Astrocyte of the cerebellum (primary cell): ENCODE measurements at regions not wholly inside any gene's neighbourhood (a gene's known extent, or its start where the extent isn't known, plus 50 kb on each side); places are given as distances from the start of the nearest gene placed in this dataset.
A peak's percentile ranks its signal among the peaks of the same experiment; 100 is the strongest.

Experiments
- DNase-seq: peaks from one replicate; pipeline ENCODE4 v3.0.0-alpha.2; 2011; ENCODE audit warnings: low read depth
- H3K4me3 ChIP-seq: 2 replicates; pipeline ENCODE4 v1.5.1; 2011; ENCODE audit warnings: mild to moderate bottlenecking, low read depth, low read length, moderate library complexity
- in situ Hi-C: cut with HindIII; loops from 2 replicates; pipeline ENCODE4 v1.10.0; 2017; ENCODE audit warnings: low sequenced_read_pairs
- TF ChIP-seq, protein P1 (sequence below): IDR thresholded peaks from 2 replicates; pipeline ENCODE4 v1.5.1; 2012; ENCODE audit warnings: low read length, low read depth, moderate library complexity, mild to moderate bottlenecking; ENCODE audit errors: missing control alignments

DNA sequence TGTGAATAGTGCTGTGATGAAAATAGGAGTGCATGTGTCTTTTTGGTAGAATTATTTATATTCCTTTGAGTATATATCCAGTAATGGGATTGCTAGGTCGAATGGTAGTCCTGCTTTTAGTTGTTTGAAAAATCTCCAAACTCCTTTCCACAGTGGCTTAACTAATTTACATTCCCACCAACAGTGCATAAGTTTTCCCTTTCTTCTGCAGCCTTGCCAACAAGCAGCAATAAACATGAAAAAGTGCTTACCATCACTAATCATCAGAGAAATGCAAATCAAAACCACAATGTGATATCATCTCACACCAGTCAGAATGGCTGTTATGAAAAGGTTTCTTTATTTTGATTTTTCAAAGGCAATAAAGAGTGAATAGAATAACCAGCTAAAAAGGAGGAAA lies 1105.9 kb downstream of the NAALADL2 start:
- in situ Hi-C loops, result no loop called here
- TF ChIP-seq, protein P1, sequence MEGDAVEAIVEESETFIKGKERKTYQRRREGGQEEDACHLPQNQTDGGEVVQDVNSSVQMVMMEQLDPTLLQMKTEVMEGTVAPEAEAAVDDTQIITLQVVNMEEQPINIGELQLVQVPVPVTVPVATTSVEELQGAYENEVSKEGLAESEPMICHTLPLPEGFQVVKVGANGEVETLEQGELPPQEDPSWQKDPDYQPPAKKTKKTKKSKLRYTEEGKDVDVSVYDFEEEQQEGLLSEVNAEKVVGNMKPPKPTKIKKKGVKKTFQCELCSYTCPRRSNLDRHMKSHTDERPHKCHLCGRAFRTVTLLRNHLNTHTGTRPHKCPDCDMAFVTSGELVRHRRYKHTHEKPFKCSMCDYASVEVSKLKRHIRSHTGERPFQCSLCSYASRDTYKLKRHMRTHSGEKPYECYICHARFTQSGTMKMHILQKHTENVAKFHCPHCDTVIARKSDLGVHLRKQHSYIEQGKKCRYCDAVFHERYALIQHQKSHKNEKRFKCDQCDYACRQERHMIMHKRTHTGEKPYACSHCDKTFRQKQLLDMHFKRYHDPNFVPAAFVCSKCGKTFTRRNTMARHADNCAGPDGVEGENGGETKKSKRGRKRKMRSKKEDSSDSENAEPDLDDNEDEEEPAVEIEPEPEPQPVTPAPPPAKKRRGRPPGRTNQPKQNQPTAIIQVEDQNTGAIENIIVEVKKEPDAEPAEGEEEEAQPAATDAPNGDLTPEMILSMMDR, result no peak
- DNase-seq, result peak; percentile 61

DNA sequence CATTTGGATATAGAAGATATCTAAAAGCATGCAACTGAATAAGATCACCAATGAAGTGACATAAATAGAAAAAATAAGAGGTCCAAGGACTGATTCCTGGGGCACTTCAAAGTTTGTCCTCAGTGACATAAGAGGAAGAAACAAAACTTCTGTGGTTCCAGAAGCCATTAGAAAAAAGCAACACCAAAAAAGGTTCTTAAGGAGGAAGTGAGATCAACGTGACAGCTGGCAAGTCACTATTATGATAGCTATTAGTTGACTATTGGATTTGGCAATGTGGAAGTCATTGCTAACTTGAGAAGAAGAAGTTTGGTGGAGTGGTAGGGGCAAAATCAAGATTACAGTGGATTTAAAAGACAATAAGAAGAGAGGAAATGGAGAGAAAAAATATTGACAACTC lies 1098.3 kb downstream of the NAALADL2 start:
- TF ChIP-seq, protein P1, result no peak
- DNase-seq, result no peak
- H3K4me3 ChIP-seq, result no peak overlapping the region
- in situ Hi-C loops, result no loop called here

More for the DNA sequence above, 1105.9 kb downstream of the NAALADL2 start:
- H3K4me3 ChIP-seq, result no peak overlapping the region

DNA sequence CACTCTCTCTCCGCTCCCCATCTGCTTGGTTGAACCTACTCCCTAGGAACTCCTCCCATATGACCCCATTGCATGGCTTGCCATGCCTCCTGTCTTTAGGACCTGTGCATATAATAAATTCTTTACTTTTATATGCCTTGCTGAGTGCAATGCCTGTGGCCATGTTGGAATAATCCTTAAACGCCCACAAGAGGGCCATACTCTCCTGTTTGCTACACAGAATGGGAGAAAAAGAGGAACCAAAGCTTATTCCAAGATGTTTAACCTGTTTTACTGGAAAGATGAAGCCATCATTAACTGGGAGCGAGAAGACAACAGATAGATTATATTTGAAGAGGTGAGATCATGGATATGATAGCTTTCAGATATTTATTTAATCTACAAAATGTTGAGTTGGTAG lies 1097.8 kb downstream of the NAALADL2 start:
- H3K4me3 ChIP-seq, result no peak overlapping the region
- DNase-seq, result no peak
- in situ Hi-C loops, result no loop called here
- TF ChIP-seq, protein P1, result peak; percentile 43

DNA sequence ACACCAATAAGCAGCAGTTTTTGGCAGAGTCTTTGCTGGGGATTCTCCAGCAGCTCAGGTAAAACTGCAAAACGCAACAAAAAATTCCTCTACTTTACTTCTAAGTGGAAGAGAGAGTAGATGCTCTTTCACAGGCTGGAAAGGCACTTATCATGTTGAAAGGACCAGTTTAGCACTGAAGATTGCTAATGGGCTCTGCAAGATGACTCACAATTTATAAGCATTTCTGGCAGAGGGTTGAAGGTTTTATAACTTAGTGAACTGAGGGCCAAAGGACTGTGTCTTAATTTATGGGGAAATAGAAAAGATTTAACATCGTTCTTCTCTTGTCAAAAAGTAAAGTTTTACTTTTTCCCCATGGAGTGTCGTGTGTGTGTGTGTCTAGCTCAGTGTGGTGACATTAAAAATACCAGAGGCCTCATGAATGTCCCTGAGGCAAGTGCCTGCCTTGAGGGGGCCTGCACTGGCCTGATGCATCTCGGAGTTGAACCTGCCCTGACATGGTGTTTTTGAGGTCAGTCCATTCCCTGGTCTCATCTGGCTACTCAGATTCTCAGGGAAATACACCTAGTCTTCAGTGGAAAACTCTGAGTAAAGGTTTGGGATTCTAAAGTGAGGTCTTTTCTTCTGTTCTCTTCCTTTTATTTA lies 1092.0 kb downstream of the NAALADL2 start:
- in situ Hi-C loops, result no loop called here
- no peak for DNase-seq
- TF ChIP-seq, protein P1, result no peak
- H3K4me3 ChIP-seq, result no peak overlapping the region

DNA sequence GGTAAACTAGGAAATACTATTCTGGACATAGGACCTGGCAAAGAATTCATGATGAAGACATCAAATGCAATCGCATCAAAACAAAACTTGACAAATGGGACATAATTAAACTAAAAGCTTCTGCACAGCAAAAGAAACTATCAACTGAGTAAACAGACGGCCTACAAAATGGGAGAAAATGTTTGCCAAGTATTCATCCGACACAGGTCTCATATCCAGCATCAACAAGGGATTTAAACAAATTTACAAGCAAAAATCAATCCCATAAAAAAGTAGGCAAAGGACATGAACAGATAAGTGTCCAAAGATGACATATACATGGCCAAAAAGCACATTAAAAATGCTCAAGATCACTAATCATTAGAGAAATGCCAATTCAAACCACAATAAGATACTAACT lies 1088.9 kb downstream of the NAALADL2 start:
- H3K4me3 ChIP-seq, result no peak overlapping the region
- TF ChIP-seq, protein P1, result no peak
- in situ Hi-C loops, result no loop called here
- DNase-seq, result no peak

DNA sequence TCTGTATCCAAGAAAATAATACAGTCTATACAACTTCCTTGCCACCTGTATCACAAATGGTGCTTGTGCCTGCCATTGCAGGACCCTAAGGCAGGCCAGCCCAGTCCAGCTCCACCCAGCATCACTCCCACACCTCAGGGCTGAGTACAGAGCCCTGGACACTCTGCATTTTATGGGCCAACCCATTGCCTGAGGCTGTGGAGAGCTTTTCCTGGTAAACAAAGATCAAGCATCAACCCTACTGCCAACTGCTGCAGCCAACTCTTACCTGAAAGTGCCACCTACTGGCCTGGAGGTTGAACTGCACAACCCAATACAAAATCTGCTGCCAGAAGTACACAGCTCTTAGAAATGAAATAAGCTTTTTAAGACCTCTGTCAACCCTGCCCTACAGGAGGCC lies 1082.2 kb downstream of the NAALADL2 start:
- in situ Hi-C loops, result no loop called here
- DNase-seq, result no peak
- TF ChIP-seq, protein P1, result peak; percentile 30
- H3K4me3 ChIP-seq, result no peak overlapping the region
